Psoas muscle (tissue), 7 donors: ENCODE measurements at regions not wholly inside any gene's neighbourhood (a gene's known extent, or its start where the extent isn't known, plus 50 kb on each side); places are given as distances from the start of the nearest gene placed in this dataset.

ENCODE experiments used
- ATAC-seq, 4 donors: fragments of 200-7000 bp; cut with Tn5 transposase; one replicate each; pipeline ENCODE4 v1.9.1; 2020; ENCODE audit warnings: moderate library complexity in 3 of 4, mild to moderate bottlenecking in 2 of 4
- DNase-seq, 2 donors: peaks; one replicate each; pipeline ENCODE4 v3.0.0-alpha.2; 2020
- H3K27ac ChIP-seq: fragments of 200-600 bp; one replicate; pipeline ENCODE4 v1.8.0; 2022
- H3K27me3 ChIP-seq, 3 donors: fragments of 200-600 bp in 1 of 3; one replicate each; pipeline versions ENCODE4 v1.6.1 to v1.8.0; 2013 to 2022; ENCODE audit warnings: low read length in 2 of 3, mild to moderate bottlenecking in 2 of 3, moderate library complexity in 1 of 3; ENCODE audit not compliant: insufficient read depth in 3 of 3
- H3K36me3 ChIP-seq, 2 donors: fragments of 200-600 bp in 1 of 2; one replicate each; pipeline versions ENCODE4 v1.6.1 to v1.8.0; 2013 to 2022; ENCODE audit warnings: low read depth in 1 of 2, mild to moderate bottlenecking in 1 of 2, moderate library complexity in 1 of 2; ENCODE audit not compliant: insufficient read depth in 1 of 2
- H3K4me1 ChIP-seq: fragments of 200-600 bp; one replicate; pipeline ENCODE4 v1.8.0; 2022
- H3K4me3 ChIP-seq: fragments of 200-600 bp; one replicate; pipeline ENCODE4 v1.8.0; 2022; ENCODE audit warnings: mild to moderate bottlenecking
- H3K9me3 ChIP-seq: fragments of 200-600 bp; one replicate; pipeline ENCODE4 v1.8.0; 2022
- WGBS, 3 donors: extraction: QIAGEN DNeasy Blood & Tissue Kit; methylation state at CpG; one replicate each; pipeline versions ENCODE4 v1.1.6 to v1.1.7; 2013; 5-methylcytosine and 5-hydroxymethylcytosine counted together
- intact Hi-C, 2 donors: fragments of 100-400 bp; cut with DNase I; formaldehyde crosslinking; loops; one replicate each; pipeline versions ENCODE4 v1.11.0 to v1.14.2; 2022
- TF ChIP-seq, protein P1 (sequence below): fragments of 200-600 bp; IDR thresholded peaks from one replicate; pipeline ENCODE4 v1.8.0; 2022; ENCODE audit warnings: antibody characterized with exemption
- donor health status: healthy with polysubstance abuse.
- donor health status: DM: no; HTN: no; CAD: no; lungs with moderate emphysema.
- donor health status: Bipolar disorder and iron deficiency.
- donor health status: healthy.
- donor health status: DM: yes; HTN: yes; CAD: no.
- donor health status: DM: no; HTN: no; CAD: no.
- donor health status: DM: yes; HTN: yes; CAD: no.

DNA sequence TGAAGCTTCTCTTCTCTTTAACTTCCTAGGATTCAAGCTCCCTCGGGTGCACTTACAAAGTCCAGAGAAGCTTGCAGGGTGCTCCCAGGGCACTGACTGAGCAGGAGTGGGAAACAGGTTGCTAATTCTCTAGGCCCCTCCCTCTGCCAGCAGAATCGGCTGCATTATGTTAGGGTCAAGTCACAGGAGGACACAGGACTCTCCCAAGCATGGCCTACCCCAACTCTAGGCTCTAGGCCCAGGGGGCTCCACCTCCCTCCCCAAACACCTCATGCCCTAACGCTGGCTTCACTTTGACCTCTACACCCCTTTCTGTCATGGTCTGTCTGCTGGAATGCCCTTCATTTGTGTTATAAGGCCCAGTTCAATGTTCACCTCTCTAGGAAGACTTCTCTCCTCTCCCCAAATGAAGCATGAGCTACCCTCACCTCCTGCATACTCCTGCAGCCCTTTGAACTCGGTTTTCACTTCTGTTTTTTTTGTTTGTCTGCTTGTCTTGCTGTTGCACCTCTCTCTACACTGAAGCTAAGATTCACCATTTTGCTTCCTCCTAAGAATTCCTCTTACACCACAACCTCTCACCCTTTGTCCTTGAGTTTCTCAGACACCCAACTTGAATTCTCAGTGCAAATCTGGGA lies 521.8 kb upstream of the ID2 start:
- TF ChIP-seq, protein P1, sequence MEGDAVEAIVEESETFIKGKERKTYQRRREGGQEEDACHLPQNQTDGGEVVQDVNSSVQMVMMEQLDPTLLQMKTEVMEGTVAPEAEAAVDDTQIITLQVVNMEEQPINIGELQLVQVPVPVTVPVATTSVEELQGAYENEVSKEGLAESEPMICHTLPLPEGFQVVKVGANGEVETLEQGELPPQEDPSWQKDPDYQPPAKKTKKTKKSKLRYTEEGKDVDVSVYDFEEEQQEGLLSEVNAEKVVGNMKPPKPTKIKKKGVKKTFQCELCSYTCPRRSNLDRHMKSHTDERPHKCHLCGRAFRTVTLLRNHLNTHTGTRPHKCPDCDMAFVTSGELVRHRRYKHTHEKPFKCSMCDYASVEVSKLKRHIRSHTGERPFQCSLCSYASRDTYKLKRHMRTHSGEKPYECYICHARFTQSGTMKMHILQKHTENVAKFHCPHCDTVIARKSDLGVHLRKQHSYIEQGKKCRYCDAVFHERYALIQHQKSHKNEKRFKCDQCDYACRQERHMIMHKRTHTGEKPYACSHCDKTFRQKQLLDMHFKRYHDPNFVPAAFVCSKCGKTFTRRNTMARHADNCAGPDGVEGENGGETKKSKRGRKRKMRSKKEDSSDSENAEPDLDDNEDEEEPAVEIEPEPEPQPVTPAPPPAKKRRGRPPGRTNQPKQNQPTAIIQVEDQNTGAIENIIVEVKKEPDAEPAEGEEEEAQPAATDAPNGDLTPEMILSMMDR, result no peak
- WGBS, 3 donors, result 66 to 70% (median 68%) methylated on average over 4 of the region's 4 CpGs
- intact Hi-C loops, result no loop called here
- H3K4me3 ChIP-seq, result no peak overlapping the region
- no peaks in the 10 kb centered on the region for H3K27me3 ChIP-seq
- no peaks in the 10 kb centered on the region for H3K36me3 ChIP-seq
- ATAC-seq, result no peak
- no peaks in the 10 kb centered on the region for H3K4me1 ChIP-seq
- H3K27ac ChIP-seq, result no peak overlapping the region
- DNase-seq, result no peak
- no peaks in the 10 kb centered on the region for H3K9me3 ChIP-seq

- intact Hi-C loops, result no loop called here
- no peaks in the 10 kb centered on the region for H3K4me1 ChIP-seq
- no peaks in the 10 kb centered on the region for H3K36me3 ChIP-seq
- H3K9me3 ChIP-seq, result no peaks in the 10 kb centered on the region
- no peak for DNase-seq
- ATAC-seq, result no peak
- H3K27me3 ChIP-seq, result no peaks in the 10 kb centered on the region
- 94% methylated on average over 13 of the region's 13 CpGs for WGBS, 3 donors
- H3K4me3 ChIP-seq, result no peak overlapping the region
- TF ChIP-seq, protein P1, result no peak
- H3K27ac ChIP-seq, result no peak overlapping the region
Observed at GRCh38 chr2:8160959-8161358, 520.9 kb upstream of the ID2 start.

DNA sequence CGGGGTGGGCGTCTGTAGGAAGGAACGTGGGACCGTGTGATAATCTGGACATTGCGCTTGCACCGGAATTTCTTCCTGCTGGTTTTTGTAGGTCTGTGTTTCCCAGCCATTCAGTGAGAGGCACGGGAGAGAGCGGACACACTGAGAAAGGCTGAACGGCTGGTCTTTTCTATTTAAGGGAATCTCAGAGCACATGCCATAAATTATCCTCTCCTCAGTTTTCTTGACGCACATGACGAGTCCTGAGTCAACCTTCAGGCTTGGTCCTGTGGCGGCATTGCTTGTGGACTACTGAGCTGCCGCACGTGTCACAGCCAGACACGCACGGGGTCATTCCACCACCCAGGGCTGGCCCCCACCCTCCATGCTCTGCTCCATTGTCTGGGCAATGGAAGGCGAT lies 519.3 kb upstream of the ID2 start:
- H3K4me1 ChIP-seq, result no peaks in the 10 kb centered on the region
- no peaks in the 10 kb centered on the region for H3K36me3 ChIP-seq
- 72 to 75% (median 73%) methylated on average over 17 of the region's 17 CpGs for WGBS, 3 donors
- no peak for DNase-seq
- no peaks in the 10 kb centered on the region for H3K9me3 ChIP-seq
- no peak for ATAC-seq
- no peaks in the 10 kb centered on the region for H3K27me3 ChIP-seq
- intact Hi-C loops, result no loop called here
- H3K4me3 ChIP-seq, result no peak overlapping the region
- no peak overlapping the region for H3K27ac ChIP-seq
- TF ChIP-seq, protein P1, result no peak

GRCh38 chr2:8165550-8165949 lies 516.3 kb upstream of the ID2 start:
- H3K9me3 ChIP-seq, result no peaks in the 10 kb centered on the region
- no peaks in the 10 kb centered on the region for H3K36me3 ChIP-seq
- no peaks in the 10 kb centered on the region for H3K27me3 ChIP-seq
- TF ChIP-seq, protein P1, result no peak
- H3K4me3 ChIP-seq, result no peak overlapping the region
- intact Hi-C loops, result no loop called here
- no peaks in the 10 kb centered on the region for H3K4me1 ChIP-seq
- ATAC-seq, result no peak
- no peak for DNase-seq
- 93 to 98% (median 94%) methylated on average over 5 of the region's 5 CpGs for WGBS, 3 donors
- H3K27ac ChIP-seq, result no peak overlapping the region

GRCh38 chr2:8168022-8168717 lies 513.7 kb upstream of the ID2 start:
- no peak overlapping the region for H3K4me3 ChIP-seq
- no peaks in the 10 kb centered on the region for H3K36me3 ChIP-seq
- ATAC-seq (no peak), DNase-seq (no peak)
- no peaks in the 10 kb centered on the region for H3K4me1 ChIP-seq
- WGBS, 3 donors, result 44 to 56% (median 49%) methylated on average over 8 of the region's 8 CpGs
- intact Hi-C loops, result no loop called here
- no peaks in the 10 kb centered on the region for H3K27me3 ChIP-seq
- no peak overlapping the region for H3K27ac ChIP-seq
- TF ChIP-seq, protein P1, result no peak
- no peaks in the 10 kb centered on the region for H3K9me3 ChIP-seq
